ENCODE measurements at regions not wholly inside any gene's neighbourhood (a gene's known extent, or its start where the extent isn't known, plus 50 kb on each side); places are given as distances from the start of the nearest gene placed in this dataset.

DNA sequence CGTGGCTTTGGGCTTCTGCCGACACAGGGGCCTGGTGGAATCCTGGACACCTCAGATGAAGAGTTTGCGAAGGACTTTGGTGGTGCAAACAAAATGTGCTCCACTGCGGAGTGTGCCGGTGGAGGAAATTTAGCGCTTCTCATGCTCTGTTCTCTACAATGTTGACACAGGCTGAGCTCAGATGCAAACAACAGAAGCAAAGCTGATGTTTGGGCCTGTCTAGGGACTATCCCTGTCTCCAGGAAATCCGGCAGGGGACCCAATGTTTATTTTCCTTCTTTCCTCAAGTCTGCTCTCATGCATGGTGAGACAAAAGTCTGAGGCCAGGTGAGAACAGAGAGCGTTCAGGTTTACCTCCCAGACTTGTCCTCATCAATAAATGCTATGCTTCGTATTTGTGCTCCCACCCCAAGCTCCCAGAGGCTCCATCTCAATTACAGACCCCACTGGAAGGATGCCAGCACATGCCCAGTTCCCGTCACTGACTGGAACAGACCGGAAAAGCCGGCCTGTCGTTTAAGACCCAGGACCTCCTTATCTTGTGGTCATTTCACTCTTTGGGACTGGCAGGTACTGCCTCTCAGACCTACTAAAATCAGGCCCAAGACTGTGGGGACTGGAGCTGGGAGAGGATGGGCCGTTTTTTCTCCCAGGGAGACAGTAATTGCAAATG lies 105.7 kb upstream of the B3GAT1 start:
- intact Hi-C loops (cut with DNase I; ENCODE audit: low total_unique reads) = no loop called here
- TF ChIP-seq, protein P1, sequence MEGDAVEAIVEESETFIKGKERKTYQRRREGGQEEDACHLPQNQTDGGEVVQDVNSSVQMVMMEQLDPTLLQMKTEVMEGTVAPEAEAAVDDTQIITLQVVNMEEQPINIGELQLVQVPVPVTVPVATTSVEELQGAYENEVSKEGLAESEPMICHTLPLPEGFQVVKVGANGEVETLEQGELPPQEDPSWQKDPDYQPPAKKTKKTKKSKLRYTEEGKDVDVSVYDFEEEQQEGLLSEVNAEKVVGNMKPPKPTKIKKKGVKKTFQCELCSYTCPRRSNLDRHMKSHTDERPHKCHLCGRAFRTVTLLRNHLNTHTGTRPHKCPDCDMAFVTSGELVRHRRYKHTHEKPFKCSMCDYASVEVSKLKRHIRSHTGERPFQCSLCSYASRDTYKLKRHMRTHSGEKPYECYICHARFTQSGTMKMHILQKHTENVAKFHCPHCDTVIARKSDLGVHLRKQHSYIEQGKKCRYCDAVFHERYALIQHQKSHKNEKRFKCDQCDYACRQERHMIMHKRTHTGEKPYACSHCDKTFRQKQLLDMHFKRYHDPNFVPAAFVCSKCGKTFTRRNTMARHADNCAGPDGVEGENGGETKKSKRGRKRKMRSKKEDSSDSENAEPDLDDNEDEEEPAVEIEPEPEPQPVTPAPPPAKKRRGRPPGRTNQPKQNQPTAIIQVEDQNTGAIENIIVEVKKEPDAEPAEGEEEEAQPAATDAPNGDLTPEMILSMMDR (IDR thresholded peaks at IDR 0.05 in 4 of 5, conservative IDR thresholded peaks at IDR 0.05 in 1 of 5) = no peak
- TF ChIP-seq POLR2A (IDR thresholded peaks at IDR 0.05) = no peak
- no peak overlapping the region for H3K4me3 ChIP-seq
- in situ Hi-C loops (cut with MboI; ENCODE audit: low sequenced_read_pairs in 4 of 4) = no loop called here
- H3K27ac ChIP-seq = no peak overlapping the region
- no peaks in the 10 kb centered on the region for H3K9me3 ChIP-seq
- no peaks in the 10 kb centered on the region for H3K4me1 ChIP-seq
- ATAC-seq = no peak
- no peak for DNase-seq
- no peaks in the 10 kb centered on the region for H3K36me3 ChIP-seq
- H3K27me3 ChIP-seq = peaks cover 0 to 8% (median 2%) of the 10 kb centered on the region in 3 donors

DNA sequence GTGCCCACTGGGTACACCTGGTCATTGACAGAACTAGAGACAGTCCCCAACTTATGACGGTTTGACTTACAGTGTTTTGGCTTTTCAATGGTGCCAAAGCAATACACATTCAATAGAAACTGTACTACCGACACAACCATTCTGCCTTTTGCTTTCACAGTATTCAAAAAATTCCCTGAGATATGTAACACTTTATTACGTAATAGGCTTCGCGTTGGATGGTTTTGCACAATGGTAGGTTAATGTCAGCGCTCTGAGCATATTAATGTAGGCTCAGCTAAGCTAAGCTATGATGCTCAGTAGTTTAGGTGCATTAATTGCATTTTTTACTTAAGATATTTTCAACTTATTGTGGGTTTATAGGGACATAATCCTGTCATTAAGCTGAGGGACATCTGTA lies 105.1 kb upstream of the B3GAT1 start:
- in situ Hi-C loops (cut with MboI; ENCODE audit: low sequenced_read_pairs in 4 of 4) = no loop called here

DNA sequence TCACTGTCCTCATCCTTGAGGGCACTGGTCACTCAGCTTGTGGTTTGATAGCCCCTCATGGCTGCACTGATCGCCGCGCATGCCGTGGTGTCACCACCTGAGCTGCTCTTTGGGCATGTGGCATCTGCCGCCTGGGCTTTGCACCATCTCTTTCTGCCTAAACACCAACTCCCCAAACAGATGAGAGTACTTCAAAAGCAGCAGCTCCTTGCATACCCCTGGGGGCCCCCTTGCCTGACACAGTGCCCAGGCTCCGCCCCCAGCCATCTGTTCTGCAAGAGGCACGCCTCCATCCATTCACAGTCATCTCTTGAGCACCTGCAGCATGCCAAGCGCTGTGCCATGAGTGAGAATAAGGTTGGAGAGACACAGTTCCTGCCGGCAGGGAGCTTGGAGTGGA lies 104.5 kb upstream of the B3GAT1 start:
- H3K4me3 ChIP-seq = no peak overlapping the region
- ATAC-seq = no peak
- H3K27me3 ChIP-seq = peaks cover 0 to 5% (median 0%) of the 10 kb centered on the region in 3 donors
- H3K4me1 ChIP-seq = no peaks in the 10 kb centered on the region
- in situ Hi-C loops (cut with MboI; ENCODE audit: low sequenced_read_pairs in 4 of 4) (no loop called here), intact Hi-C loops (cut with DNase I; ENCODE audit: low total_unique reads) (no loop called here)
- H3K9me3 ChIP-seq = no peaks in the 10 kb centered on the region
- no peaks in the 10 kb centered on the region for H3K36me3 ChIP-seq
- no peak for DNase-seq
- H3K27ac ChIP-seq = no peak overlapping the region
- TF ChIP-seq, protein P1 (IDR thresholded peaks at IDR 0.05 in 4 of 5, conservative IDR thresholded peaks at IDR 0.05 in 1 of 5) = no peak
- no peak for TF ChIP-seq POLR2A (IDR thresholded peaks at IDR 0.05)

More for the DNA sequence above, 105.1 kb upstream of the B3GAT1 start:
- Histone ChIP-seq H3K9me3 (no peaks in the 10 kb centered on the region), H3K4me1 (no peaks in the 10 kb centered on the region), H3K36me3 (no peaks in the 10 kb centered on the region), H3K27me3 (peaks cover 0 to 8% (median 0%) of the 10 kb centered on the region in 3 donors), H3K4me3 (no peak overlapping the region), H3K27ac (no peak overlapping the region)
- TF ChIP-seq POLR2A (IDR thresholded peaks at IDR 0.05) = no peak
- TF ChIP-seq, protein P1 (IDR thresholded peaks at IDR 0.05 in 4 of 5, conservative IDR thresholded peaks at IDR 0.05 in 1 of 5) = no peak
- ATAC-seq (no peak), DNase-seq (no peak)
- intact Hi-C loops (cut with DNase I; ENCODE audit: low total_unique reads) = no loop called here

DNA sequence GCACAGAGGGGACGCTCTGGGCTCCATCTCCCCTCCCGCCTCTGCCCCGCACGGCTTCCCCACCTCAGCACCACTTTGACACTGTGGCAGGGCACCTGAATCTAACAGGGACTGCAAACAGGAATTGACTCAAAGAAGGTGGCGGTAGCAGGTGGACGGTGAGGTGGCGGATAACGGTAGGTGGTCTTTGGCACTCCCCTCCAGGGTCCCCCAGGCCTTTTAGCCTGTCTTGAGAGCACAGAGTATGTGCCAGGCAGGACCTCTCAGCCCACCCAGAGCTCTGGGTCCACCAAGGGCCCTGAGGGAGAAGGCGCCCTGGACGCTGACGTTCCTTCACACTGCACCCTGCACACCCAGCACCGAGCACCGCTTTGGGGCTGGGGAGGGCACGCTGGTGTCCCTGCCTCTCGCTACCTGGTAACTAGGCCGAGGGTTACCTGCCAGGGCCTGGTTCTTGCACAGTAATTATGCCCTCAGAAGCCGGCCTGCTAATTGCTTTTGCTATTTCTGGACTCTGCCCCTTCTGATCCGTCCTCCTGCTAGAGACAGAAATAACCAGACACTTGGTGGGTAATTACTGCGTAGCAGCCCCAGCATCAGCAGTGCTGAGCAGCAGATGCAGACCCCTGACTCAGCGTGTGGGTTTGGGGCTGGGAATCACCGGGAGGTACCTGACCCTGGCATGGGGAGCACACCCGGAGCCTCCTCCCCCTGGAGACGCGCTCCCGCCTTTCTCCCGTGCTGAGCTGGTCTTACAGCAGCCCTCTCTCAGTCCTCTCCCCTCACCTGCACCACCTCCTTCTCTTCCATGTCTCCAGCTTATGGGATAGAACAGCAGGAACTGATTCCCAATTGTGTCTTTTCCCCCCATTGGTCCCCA lies 103.3 kb upstream of the B3GAT1 start:
- Histone ChIP-seq H3K9me3 (no peaks in the 10 kb centered on the region), H3K4me1 (no peaks in the 10 kb centered on the region), H3K36me3 (no peaks in the 10 kb centered on the region), H3K27me3 (no peaks in the 10 kb centered on the region), H3K27ac (no peak overlapping the region), H3K4me3 (no peak overlapping the region)
- no peak for TF ChIP-seq POLR2A (IDR thresholded peaks at IDR 0.05)
- TF ChIP-seq, protein P1 (IDR thresholded peaks at IDR 0.05 in 4 of 5, conservative IDR thresholded peaks at IDR 0.05 in 1 of 5) = no peak
- no peak for DNase-seq
- in situ Hi-C loops (cut with MboI; ENCODE audit: low sequenced_read_pairs in 4 of 4) (no loop called here), intact Hi-C loops (cut with DNase I; ENCODE audit: low total_unique reads) (no loop called here)
- ATAC-seq = no peak
